ENCODE measurements at regions not wholly inside any gene's neighbourhood (a gene's known extent, or its start where the extent isn't known, plus 50 kb on each side); places are given as distances from the start of the nearest gene placed in this dataset.

DNA sequence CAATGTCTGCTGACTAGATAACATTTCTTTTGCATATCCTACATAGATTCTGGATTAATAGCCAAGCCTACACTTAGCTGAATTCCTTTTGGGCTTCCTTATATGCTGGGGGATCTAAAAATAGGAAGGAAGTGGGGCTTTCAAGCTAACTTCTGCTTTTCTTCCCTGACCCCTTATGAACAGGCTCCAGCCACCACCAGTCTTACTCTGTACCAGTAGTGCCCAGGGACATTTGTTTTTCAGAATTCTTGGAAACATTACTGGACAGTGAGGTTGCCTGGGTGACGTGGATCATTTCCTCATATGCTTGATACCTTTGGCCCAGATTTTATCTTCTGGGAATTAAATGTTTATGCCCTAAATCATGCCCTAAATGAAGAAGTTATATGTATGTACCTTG lies 55.9 kb upstream of the SRRM4 start:
- TF ChIP-seq, protein P1, sequence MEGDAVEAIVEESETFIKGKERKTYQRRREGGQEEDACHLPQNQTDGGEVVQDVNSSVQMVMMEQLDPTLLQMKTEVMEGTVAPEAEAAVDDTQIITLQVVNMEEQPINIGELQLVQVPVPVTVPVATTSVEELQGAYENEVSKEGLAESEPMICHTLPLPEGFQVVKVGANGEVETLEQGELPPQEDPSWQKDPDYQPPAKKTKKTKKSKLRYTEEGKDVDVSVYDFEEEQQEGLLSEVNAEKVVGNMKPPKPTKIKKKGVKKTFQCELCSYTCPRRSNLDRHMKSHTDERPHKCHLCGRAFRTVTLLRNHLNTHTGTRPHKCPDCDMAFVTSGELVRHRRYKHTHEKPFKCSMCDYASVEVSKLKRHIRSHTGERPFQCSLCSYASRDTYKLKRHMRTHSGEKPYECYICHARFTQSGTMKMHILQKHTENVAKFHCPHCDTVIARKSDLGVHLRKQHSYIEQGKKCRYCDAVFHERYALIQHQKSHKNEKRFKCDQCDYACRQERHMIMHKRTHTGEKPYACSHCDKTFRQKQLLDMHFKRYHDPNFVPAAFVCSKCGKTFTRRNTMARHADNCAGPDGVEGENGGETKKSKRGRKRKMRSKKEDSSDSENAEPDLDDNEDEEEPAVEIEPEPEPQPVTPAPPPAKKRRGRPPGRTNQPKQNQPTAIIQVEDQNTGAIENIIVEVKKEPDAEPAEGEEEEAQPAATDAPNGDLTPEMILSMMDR (conservative IDR thresholded peaks at IDR 0.05 in 1 of 2, IDR thresholded peaks at IDR 0.05 in 1 of 2; ENCODE audit: low read depth in 1 of 2, low read length in 2 of 2): no peak
- TF ChIP-seq EZH2 (IDR thresholded peaks at IDR 0.05; ENCODE audit: low read length, missing control alignments): no peak
